OCI-LY1 (cell line): ENCODE measurements at regions not wholly inside any gene's neighbourhood (a gene's known extent, or its start where the extent isn't known, plus 50 kb on each side); places are given as distances from the start of the nearest gene placed in this dataset.
"Not testable (repeated sequence)": the region's sequence is repeated elsewhere in the genome, so short reads cannot be mapped to it uniquely, and the experiment has no call there.

ENCODE experiments used
- H2AFZ ChIP-seq: fragments of 200-600 bp; sonication (generic), shearing (Covaris generic); 2 replicates; pipeline ENCODE4 v1.6.0; 2014; ENCODE audit warnings: antibody characterized with exemption, mild to moderate bottlenecking, low read length
- H3F3A ChIP-seq: fragments of 200-600 bp; sonication (generic), shearing (Covaris generic); 2 replicates; pipeline ENCODE4 v1.6.0; 2014; ENCODE audit warnings: mild to moderate bottlenecking, antibody characterized with exemption, low read length, moderate library complexity; ENCODE audit not compliant: insufficient read depth
- H3K27ac ChIP-seq: fragments of 200-600 bp; sonication (generic); 2 replicates; pipeline ENCODE4 v1.5.1; 2014; ENCODE audit warnings: low read length, mixed run types, mild to moderate bottlenecking, low read depth; ENCODE audit not compliant: poor library complexity, severe bottlenecking
- H3K27me3 ChIP-seq: fragments of 200-600 bp; sonication (generic); 2 replicates; pipeline ENCODE4 v1.6.0; 2014; ENCODE audit warnings: antibody characterized with exemption, mild to moderate bottlenecking, low read length, moderate library complexity; ENCODE audit not compliant: insufficient read depth
- H3K36me3 ChIP-seq: fragments of 200-600 bp; sonication (generic); 2 replicates; pipeline ENCODE4 v1.6.1; 2014; ENCODE audit warnings: mild to moderate bottlenecking, antibody characterized with exemption, low read length, moderate library complexity, mixed read lengths; ENCODE audit not compliant: insufficient read depth
- H3K4me1 ChIP-seq: fragments of 200-600 bp; sonication (generic); 2 replicates; pipeline ENCODE4 v1.5.1; 2014; ENCODE audit warnings: mild to moderate bottlenecking, low read length, moderate library complexity; ENCODE audit not compliant: insufficient read depth, severe bottlenecking
- H3K4me2 ChIP-seq: fragments of 200-600 bp; sonication (generic), shearing (Covaris generic); 2 replicates; pipeline ENCODE4 v1.6.1; 2014; ENCODE audit warnings: low read length
- H3K4me3 ChIP-seq: fragments of 200-600 bp; sonication (generic); 2 replicates; pipeline ENCODE4 v1.5.1; 2014; ENCODE audit warnings: low read length, low read depth, mild to moderate bottlenecking, mixed read lengths; ENCODE audit not compliant: poor library complexity, severe bottlenecking
- H3K79me2 ChIP-seq: fragments of 200-600 bp; shearing (Covaris generic); 2 replicates; pipeline ENCODE4 v1.6.1; 2016; ENCODE audit warnings: mixed run types, low read length, mixed read lengths; ENCODE audit not compliant: insufficient read depth
- H3K9ac ChIP-seq: fragments of 200-600 bp; sonication (generic), shearing (Covaris generic); 2 replicates; pipeline ENCODE4 v1.6.1; 2014; ENCODE audit warnings: mild to moderate bottlenecking, low read length, mixed read lengths
- H3K9me2 ChIP-seq: fragments of 200-600 bp; sonication (generic), shearing (Covaris generic); 2 replicates; pipeline ENCODE4 v1.6.1; 2014; ENCODE audit warnings: low read depth, mild to moderate bottlenecking, low read length, mixed read lengths
- H3K9me3 ChIP-seq: fragments of 200-600 bp; shearing (Covaris generic); 2 replicates; pipeline ENCODE4 v1.6.1; 2014; ENCODE audit warnings: low read length, mixed read lengths
- H4K20me1 ChIP-seq: fragments of 200-600 bp; sonication (generic), shearing (Covaris generic); 2 replicates; pipeline ENCODE4 v1.6.0; 2016; ENCODE audit warnings: mild to moderate bottlenecking, low read length; ENCODE audit not compliant: insufficient read depth
- CTCF ChIP-seq: fragments of 200-600 bp; sonication (generic), shearing (Covaris generic); IDR thresholded peaks from 2 replicates; pipeline ENCODE4 v1.5.1; 2017; ENCODE audit warnings: mild to moderate bottlenecking, antibody characterized with exemption, low read length, moderate library complexity, mixed read lengths
- EZH2 ChIP-seq: fragments of 200-600 bp; sonication (generic), shearing (Covaris generic); IDR thresholded peaks from 2 replicates; pipeline ENCODE4 v1.8.0; 2017; ENCODE audit warnings: borderline replicate concordance, mixed run types, mild to moderate bottlenecking, antibody characterized with exemption, low read length, moderate library complexity, mixed read lengths

- Histone ChIP-seq H3K27me3 (no peaks in the 10 kb centered on the region), H3K9me3 (no peaks in the 10 kb centered on the region), H2AFZ (no peak overlapping the region), H3F3A (no peaks in the 10 kb centered on the region), H3K4me2 (no peak overlapping the region), H3K36me3 (no peaks in the 10 kb centered on the region), H3K4me3 (no peak overlapping the region), H3K27ac (no peak overlapping the region), H3K9me2 (no peaks in the 10 kb centered on the region), H4K20me1 (no peaks in the 10 kb centered on the region), H3K4me1 (no peaks in the 10 kb centered on the region), H3K9ac (no peak overlapping the region), H3K79me2 (no peaks in the 10 kb centered on the region)
- no peak for TF ChIP-seq CTCF
- no peak for TF ChIP-seq EZH2
Measured at GRCh38 chr11:49851511-49851910, 100.7 kb upstream of the OR4C13 start.

- no peaks in the 10 kb centered on the region for H3K9me2 ChIP-seq
- H3F3A ChIP-seq: no peaks in the 10 kb centered on the region
- no peaks in the 10 kb centered on the region for H3K79me2 ChIP-seq
- H2AFZ ChIP-seq: no peak overlapping the region
- no peaks in the 10 kb centered on the region for H3K27me3 ChIP-seq
- H3K9ac ChIP-seq: no peak overlapping the region
- H3K4me3 ChIP-seq: no peak overlapping the region
- TF ChIP-seq EZH2 (no peak), CTCF (no peak)
- no peaks in the 10 kb centered on the region for H4K20me1 ChIP-seq
- no peaks in the 10 kb centered on the region for H3K4me1 ChIP-seq
- no peaks in the 10 kb centered on the region for H3K36me3 ChIP-seq
- H3K9me3 ChIP-seq: no peaks in the 10 kb centered on the region
- no peak overlapping the region for H3K27ac ChIP-seq
- H3K4me2 ChIP-seq: no peak overlapping the region
Measured at GRCh38 chr11:49851971-49852389, 100.2 kb upstream of the OR4C13 start.

GRCh38 chr11:49888875-49889274, 63.3 kb upstream of the OR4C13 start:
- not testable (repeated sequence) for H3K27ac ChIP-seq, H3K9me3 ChIP-seq

GRCh38 chr11:49891910-49892671, 60.1 kb upstream of the OR4C13 start:
- not testable (repeated sequence) for H3K4me2 ChIP-seq, H3K9me2 ChIP-seq, H3K4me1 ChIP-seq, H3K27me3 ChIP-seq, H4K20me1 ChIP-seq, H2AFZ ChIP-seq, H3K9ac ChIP-seq, H3F3A ChIP-seq, H3K9me3 ChIP-seq, H3K36me3 ChIP-seq, H3K4me3 ChIP-seq, H3K79me2 ChIP-seq, H3K27ac ChIP-seq

More at GRCh38 chr11:49888875-49889274, 63.3 kb upstream of the OR4C13 start:
- H3K27me3 ChIP-seq, H3K79me2 ChIP-seq, H3K9ac ChIP-seq, H3K4me2 ChIP-seq, H3K4me1 ChIP-seq, H3K36me3 ChIP-seq, H3F3A ChIP-seq, H3K9me2 ChIP-seq, H4K20me1 ChIP-seq, H3K4me3 ChIP-seq, H2AFZ ChIP-seq: not testable (repeated sequence)

- not testable (repeated sequence) for H3K27ac ChIP-seq, H3K36me3 ChIP-seq, H3K4me2 ChIP-seq, H3K27me3 ChIP-seq, H3K4me3 ChIP-seq, H3K9ac ChIP-seq, H3K9me2 ChIP-seq, H3K79me2 ChIP-seq, H3K4me1 ChIP-seq, H4K20me1 ChIP-seq, H3K9me3 ChIP-seq, H2AFZ ChIP-seq, H3F3A ChIP-seq
Measured at GRCh38 chr11:49893442-49893841, 58.7 kb upstream of the OR4C13 start.
